NT2/D1 (cell line): ENCODE measurements at regions not wholly inside any gene's neighbourhood (a gene's known extent, or its start where the extent isn't known, plus 50 kb on each side); places are given as distances from the start of the nearest gene placed in this dataset.

Experiments
- YY1 ChIP-seq: IDR thresholded peaks from 2 replicates; pipeline ENCODE4 v1.6.1; 2011; ENCODE audit not compliant: insufficient read length, insufficient read depth
- ZNF274 ChIP-seq: IDR thresholded peaks from 2 replicates; pipeline ENCODE4 v1.6.1; 2011; ENCODE audit warnings: mild to moderate bottlenecking, low read depth, low read length

GRCh38 chr20:40054311-40054710 is 634.7 kb downstream of the MAFB start:
- TF ChIP-seq YY1: no peak
- TF ChIP-seq ZNF274: no peak
